Fibroblast of lung (primary cell): ENCODE measurements at regions not wholly inside any gene's neighbourhood (a gene's known extent, or its start where the extent isn't known, plus 50 kb on each side); places are given as distances from the start of the nearest gene placed in this dataset.
A peak's percentile ranks its signal among the peaks of the same experiment; 100 is the strongest.

ENCODE experiments used
- DNase-seq, 2 donors: peaks; one replicate each; pipeline versions ENCODE4 v3.0.0 to v3.0.0-alpha.2; 2010; ENCODE audit warnings: low read depth in 2 of 2
- H2AFZ ChIP-seq: 2 replicates; pipeline ENCODE4 v1.5.1; 2012; ENCODE audit warnings: low read length, control low read depth, inconsistent platforms
- H3K27ac ChIP-seq: 2 replicates; pipeline ENCODE4 v1.5.1; 2011; ENCODE audit warnings: low read length, control low read depth; ENCODE audit not compliant: insufficient read depth
- H3K27me3 ChIP-seq: 2 replicates; pipeline ENCODE4 v1.5.1; 2011; ENCODE audit warnings: mild to moderate bottlenecking, low read length; ENCODE audit not compliant: control insufficient read depth, insufficient read depth
- H3K36me3 ChIP-seq: 2 replicates; pipeline ENCODE4 v1.5.1; 2011; ENCODE audit warnings: low read length; ENCODE audit not compliant: control insufficient read depth, insufficient read depth
- H3K4me1 ChIP-seq: 2 replicates; pipeline ENCODE4 v1.5.1; 2011; ENCODE audit warnings: low read length; ENCODE audit not compliant: control insufficient read depth, insufficient read depth; ENCODE audit errors: extremely low read depth
- H3K4me2 ChIP-seq: 2 replicates; pipeline ENCODE4 v1.5.1; 2011; ENCODE audit warnings: low read length, control low read depth; ENCODE audit not compliant: insufficient read depth; ENCODE audit errors: extremely low read depth
- H3K4me3 ChIP-seq, 4 experiments: fragments of 200-600 bp in 1 of 4; sonication (generic) in 1 of 4; replicated peaks in 1 of 4; 2 replicates each; pipeline ENCODE4 v1.5.1; 2011 to 2016; ENCODE audit warnings: low read length in 4 of 4, low read depth in 3 of 4, mild to moderate bottlenecking in 3 of 4, control low read depth in 2 of 4, inconsistent platforms in 1 of 4, mixed read lengths in 1 of 4; ENCODE audit not compliant: insufficient read depth in 1 of 4; ENCODE audit errors: control extremely low read depth in 1 of 4
- H3K79me2 ChIP-seq: 2 replicates; pipeline ENCODE4 v1.5.1; 2012; ENCODE audit warnings: mild to moderate bottlenecking, low read length, inconsistent platforms; ENCODE audit not compliant: control insufficient read depth, insufficient read depth
- H3K9ac ChIP-seq: 2 replicates; pipeline ENCODE4 v1.5.1; 2011; ENCODE audit warnings: mild to moderate bottlenecking, low read length, control low read depth; ENCODE audit not compliant: insufficient read depth
- H3K9me3 ChIP-seq: 2 replicates; pipeline ENCODE4 v1.5.1; 2012; ENCODE audit warnings: low read depth, low read length; ENCODE audit not compliant: control insufficient read depth, insufficient read depth
- H4K20me1 ChIP-seq: 2 replicates; pipeline ENCODE4 v1.5.1; 2011; ENCODE audit warnings: low read length; ENCODE audit not compliant: control insufficient read depth, insufficient read depth; ENCODE audit errors: extremely low read depth
- EZH2 ChIP-seq: IDR thresholded peaks from 2 replicates; pipeline ENCODE4 v1.5.1; 2012; ENCODE audit warnings: low read length, control low read depth, mild to moderate bottlenecking; ENCODE audit errors: missing control alignments
- TF ChIP-seq, protein P1 (sequence below), 2 donors: IDR thresholded peaks in 1 of 2; conservative IDR thresholded peaks in 1 of 2; 1 replicate in 1 of 2; 2 replicates in 1 of 2; pipeline ENCODE4 v1.5.1; 2011 to 2012; ENCODE audit warnings: low read length in 2 of 2, control low read depth in 1 of 2, inconsistent platforms in 1 of 2, low read depth in 1 of 2, mild to moderate bottlenecking in 1 of 2

DNA sequence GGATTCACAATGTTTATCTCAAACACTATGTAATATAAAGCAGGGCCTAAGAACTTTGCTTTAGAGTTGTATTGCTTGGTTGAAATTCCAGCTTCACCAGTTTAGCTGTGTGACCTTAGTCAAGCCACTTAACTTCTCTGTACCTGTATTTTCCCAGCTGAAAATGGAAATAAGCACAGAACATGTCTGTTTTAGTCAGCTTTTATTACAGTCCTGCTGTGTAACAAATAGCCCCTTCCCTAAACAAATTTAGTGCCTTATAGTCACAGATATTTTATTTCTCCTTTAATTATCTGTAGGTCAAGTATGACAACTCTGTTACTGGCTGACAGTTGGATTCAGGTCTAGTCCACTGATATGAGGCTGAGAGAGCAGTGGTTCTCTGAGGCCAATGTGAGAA is 56.0 kb upstream of the JAG1 start:
- Histone ChIP-seq H3K79me2 (no peaks in the 10 kb centered on the region), H2AFZ (no peak overlapping the region), H4K20me1 (no peaks in the 10 kb centered on the region), H3K9ac (no peak overlapping the region), H3K4me1 (no peaks in the 10 kb centered on the region), H3K27ac (no peak overlapping the region), H3K4me2 (no peak overlapping the region), H3K4me3 (no peak overlapping the region), H3K27me3 (no peaks in the 10 kb centered on the region), H3K9me3 (no peaks in the 10 kb centered on the region), H3K36me3 (no peaks in the 10 kb centered on the region)
- TF ChIP-seq, protein P1, sequence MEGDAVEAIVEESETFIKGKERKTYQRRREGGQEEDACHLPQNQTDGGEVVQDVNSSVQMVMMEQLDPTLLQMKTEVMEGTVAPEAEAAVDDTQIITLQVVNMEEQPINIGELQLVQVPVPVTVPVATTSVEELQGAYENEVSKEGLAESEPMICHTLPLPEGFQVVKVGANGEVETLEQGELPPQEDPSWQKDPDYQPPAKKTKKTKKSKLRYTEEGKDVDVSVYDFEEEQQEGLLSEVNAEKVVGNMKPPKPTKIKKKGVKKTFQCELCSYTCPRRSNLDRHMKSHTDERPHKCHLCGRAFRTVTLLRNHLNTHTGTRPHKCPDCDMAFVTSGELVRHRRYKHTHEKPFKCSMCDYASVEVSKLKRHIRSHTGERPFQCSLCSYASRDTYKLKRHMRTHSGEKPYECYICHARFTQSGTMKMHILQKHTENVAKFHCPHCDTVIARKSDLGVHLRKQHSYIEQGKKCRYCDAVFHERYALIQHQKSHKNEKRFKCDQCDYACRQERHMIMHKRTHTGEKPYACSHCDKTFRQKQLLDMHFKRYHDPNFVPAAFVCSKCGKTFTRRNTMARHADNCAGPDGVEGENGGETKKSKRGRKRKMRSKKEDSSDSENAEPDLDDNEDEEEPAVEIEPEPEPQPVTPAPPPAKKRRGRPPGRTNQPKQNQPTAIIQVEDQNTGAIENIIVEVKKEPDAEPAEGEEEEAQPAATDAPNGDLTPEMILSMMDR (conservative IDR thresholded peaks at IDR 0.05 in 1 of 2, IDR thresholded peaks at IDR 0.05 in 1 of 2; ENCODE audit: low read depth in 1 of 2, low read length in 2 of 2): no peak
- no peak for TF ChIP-seq EZH2
- DNase-seq: no peak

DNA sequence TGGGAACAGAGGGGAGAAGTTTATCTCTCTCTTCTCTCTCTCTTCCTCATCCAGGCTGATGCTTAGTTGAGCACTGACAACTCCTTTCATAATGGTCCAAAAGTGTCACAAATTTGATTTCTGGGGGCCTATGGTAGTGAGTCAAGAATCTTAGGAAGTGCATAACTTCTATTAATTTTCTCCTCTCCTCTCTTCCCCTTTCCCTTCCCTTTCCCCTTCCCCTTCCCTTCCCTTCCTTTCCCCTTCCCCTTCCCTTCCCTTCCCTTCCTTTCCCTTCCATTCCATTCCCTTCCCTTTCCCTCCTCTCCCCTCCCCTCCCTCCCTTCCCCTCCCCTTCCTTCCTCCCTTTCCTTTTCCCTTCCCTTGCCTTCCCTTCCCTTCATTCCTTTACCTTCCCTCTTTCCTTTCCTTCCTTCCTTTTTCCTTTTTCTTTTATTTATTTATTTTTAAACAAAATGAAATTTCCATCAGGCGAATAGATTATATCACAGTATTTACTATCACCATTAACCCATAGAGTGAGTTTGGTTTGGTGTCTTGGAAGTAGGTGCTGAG is 56.9 kb upstream of the JAG1 start:
- Histone ChIP-seq H3K4me3 (no peak overlapping the region), H3K27ac (no peak overlapping the region), H3K79me2 (no peaks in the 10 kb centered on the region), H3K9ac (no peak overlapping the region), H3K27me3 (no peaks in the 10 kb centered on the region), H3K4me2 (no peak overlapping the region), H4K20me1 (no peaks in the 10 kb centered on the region), H3K36me3 (no peaks in the 10 kb centered on the region), H3K9me3 (no peaks in the 10 kb centered on the region), H2AFZ (no peak overlapping the region), H3K4me1 (no peaks in the 10 kb centered on the region)
- no peak for TF ChIP-seq EZH2
- TF ChIP-seq, protein P1 (conservative IDR thresholded peaks at IDR 0.05 in 1 of 2, IDR thresholded peaks at IDR 0.05 in 1 of 2; ENCODE audit: low read depth in 1 of 2, low read length in 2 of 2): no peak
- no peak for DNase-seq

DNA sequence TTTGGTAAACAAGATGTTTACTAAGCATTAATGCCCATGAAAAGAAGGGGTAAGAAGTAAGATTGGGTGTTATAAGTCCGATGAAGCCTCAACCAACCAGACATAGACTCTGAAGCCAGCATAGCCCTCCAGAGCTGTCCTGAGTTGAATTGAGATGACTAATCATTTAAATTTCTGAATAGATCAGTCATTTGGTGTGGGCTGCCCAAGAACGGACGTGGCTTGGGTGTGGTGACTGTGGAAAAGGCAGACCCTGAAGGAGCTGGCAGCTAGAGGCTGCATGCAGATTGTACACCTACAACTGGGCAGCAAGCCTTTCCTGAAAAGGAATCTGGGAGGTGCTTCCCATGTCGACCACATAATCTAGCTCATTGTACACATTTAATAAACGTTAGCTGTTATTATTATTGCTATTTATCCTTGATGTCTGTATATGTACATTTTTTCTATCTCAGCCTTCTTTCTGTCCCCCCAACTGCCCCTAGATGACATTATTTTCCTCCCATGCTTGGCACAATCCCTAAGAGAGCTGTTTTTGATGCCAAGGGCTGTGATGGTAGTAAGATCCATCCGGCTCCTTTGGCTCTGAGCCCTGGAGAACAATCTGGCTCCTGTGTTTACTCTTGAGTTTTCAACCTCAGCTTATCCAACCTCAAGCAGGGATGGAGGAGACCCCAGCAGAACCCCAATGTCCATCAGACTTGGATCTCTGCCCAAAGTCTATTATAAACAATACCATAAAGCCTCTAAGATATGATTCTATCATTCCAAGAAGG is 57.6 kb upstream of the JAG1 start:
- Histone ChIP-seq H3K27ac (peak overlapping the region; percentile 8), H4K20me1 (no peaks in the 10 kb centered on the region), H3K4me3 (no peak overlapping the region), H3K79me2 (no peaks in the 10 kb centered on the region), H2AFZ (no peak overlapping the region), H3K9me3 (no peaks in the 10 kb centered on the region), H3K4me1 (no peaks in the 10 kb centered on the region), H3K9ac (no peak overlapping the region), H3K27me3 (no peaks in the 10 kb centered on the region), H3K4me2 (peak overlapping the region; percentile 53), H3K36me3 (no peaks in the 10 kb centered on the region)
- peak; percentile 53 to 86 for DNase-seq
- TF ChIP-seq, protein P1 (conservative IDR thresholded peaks at IDR 0.05 in 1 of 2, IDR thresholded peaks at IDR 0.05 in 1 of 2; ENCODE audit: low read depth in 1 of 2, low read length in 2 of 2): no peak
- TF ChIP-seq EZH2: no peak
